NCI-H1105 (cell line): ENCODE measurements at regions not wholly inside any gene's neighbourhood (a gene's known extent, or its start where the extent isn't known, plus 50 kb on each side); places are given as distances from the start of the nearest gene placed in this dataset.
"Not testable (repeated sequence)": the region's sequence is repeated elsewhere in the genome, so short reads cannot be mapped to it uniquely, and the experiment has no call there.

ENCODE experiments used
- DNase-seq: peaks from one replicate; lab custom pipeline; 2025; lab: John Stamatoyannopoulos, UW

GRCh38 chr1:193919827-193920226, 733.4 kb upstream of the B3GALT2 start:
- DNase-seq: no peak

- no peak for DNase-seq
Observed at GRCh38 chr1:193916452-193916851, 730.0 kb upstream of the B3GALT2 start.

GRCh38 chr1:193914871-193915270, 728.5 kb upstream of the B3GALT2 start:
- no peak for DNase-seq

- DNase-seq: no peak
Observed at GRCh38 chr1:193909406-193910082, 723.1 kb upstream of the B3GALT2 start.

GRCh38 chr1:193905288-193906085, 719.1 kb upstream of the B3GALT2 start:
- no peak for DNase-seq

- DNase-seq: no peak
Observed at GRCh38 chr1:193891788-193892187, 705.4 kb upstream of the B3GALT2 start.

- no peak for DNase-seq
Observed at GRCh38 chr1:193890935-193891334, 704.5 kb upstream of the B3GALT2 start.

GRCh38 chr1:193884848-193885558, 698.6 kb upstream of the B3GALT2 start:
- DNase-seq: no peak

GRCh38 chr1:193877920-193878319, 691.5 kb upstream of the B3GALT2 start:
- DNase-seq: not testable (repeated sequence)

- no peak for DNase-seq
Observed at GRCh38 chr1:193868425-193868824, 682.0 kb upstream of the B3GALT2 start.

GRCh38 chr1:193856261-193856660, 669.8 kb upstream of the B3GALT2 start:
- DNase-seq: no peak

- no peak for DNase-seq
Observed at GRCh38 chr1:193850745-193851144, 664.3 kb upstream of the B3GALT2 start.

- DNase-seq: no peak
Observed at GRCh38 chr1:193846876-193847604, 660.6 kb upstream of the B3GALT2 start.

GRCh38 chr1:193846411-193846810, 660.0 kb upstream of the B3GALT2 start:
- DNase-seq: no peak

- no peak for DNase-seq
Observed at GRCh38 chr1:193841857-193842256, 655.4 kb upstream of the B3GALT2 start.

GRCh38 chr1:193831465-193831864, 645.1 kb upstream of the B3GALT2 start:
- no peak for DNase-seq

- no peak for DNase-seq
Observed at GRCh38 chr1:193827516-193827915, 641.1 kb upstream of the B3GALT2 start.

GRCh38 chr1:193819376-193819775, 633.0 kb upstream of the B3GALT2 start:
- no peak for DNase-seq

- no peak for DNase-seq
Observed at GRCh38 chr1:193807208-193807607, 620.8 kb upstream of the B3GALT2 start.

- no peak for DNase-seq
Observed at GRCh38 chr1:193806079-193807048, 620.0 kb upstream of the B3GALT2 start.
